Liver (tissue), 3 donors: ENCODE measurements at regions not wholly inside any gene's neighbourhood (a gene's known extent, or its start where the extent isn't known, plus 50 kb on each side); places are given as distances from the start of the nearest gene placed in this dataset.

Experiments used
- ATF3 ChIP-seq: IDR thresholded peaks from 2 replicates; pipeline ENCODE4 v1.6.1; 2016; ENCODE audit warnings: antibody characterized with exemption
- CTCF ChIP-seq: fragments of 150-350 bp; IDR thresholded peaks from 2 replicates; pipeline ENCODE4 v1.5.1; 2017; ENCODE audit warnings: improper control_type of control experiment, low read depth, low read length; ENCODE audit not compliant: missing input control
- donor health status: healthy.
- donor health status: healthy.

- TF ChIP-seq CTCF: no peak
- TF ChIP-seq ATF3: no peak
Observed at GRCh38 chr2:120583851-120584570, 151.7 kb upstream of the GLI2 start.
